ENCODE measurements at regions not wholly inside any gene's neighbourhood (a gene's known extent, or its start where the extent isn't known, plus 50 kb on each side); places are given as distances from the start of the nearest gene placed in this dataset.

GRCh38 chr4:183388021-183388420 is 56.4 kb upstream of the CDKN2AIP start:
- TF ChIP-seq CTCF (IDR thresholded peaks at IDR 0.05) = no peak
- TF ChIP-seq EZH2phosphoT487 (IDR thresholded peaks at IDR 0.05) = no peak

Measured in neural progenitor cell (in vitro differentiated cells).